Adrenal gland (tissue), 5 donors: ENCODE measurements at regions not wholly inside any gene's neighbourhood (a gene's known extent, or its start where the extent isn't known, plus 50 kb on each side); places are given as distances from the start of the nearest gene placed in this dataset.

Source experiments
- POLR2A ChIP-seq, 2 donors: fragments of 450-650 bp; IDR thresholded peaks; one replicate each; pipeline ENCODE4 v1.6.1; 2017; ENCODE audit warnings: antibody characterized with exemption in 2 of 2, mild to moderate bottlenecking in 2 of 2, moderate library complexity in 1 of 2
- TF ChIP-seq, protein P1 (sequence below), 6 experiments: fragments of 450-650 bp in 4 of 6; fragments of 200-600 bp in 2 of 6; sonication (generic) in 1 of 6; IDR thresholded peaks; 1 replicate in 5 of 6; 2 replicates in 1 of 6; pipeline versions ENCODE4 v1.5.1 to v1.8.0; 2016 to 2021; ENCODE audit warnings: antibody characterized with exemption in 6 of 6, mild to moderate bottlenecking in 2 of 6, moderate library complexity in 1 of 6
- donor health status: DM: no; HTN: no; CAD: no.

GRCh38 chr20:40331249-40331648, 357.8 kb downstream of the MAFB start:
- TF ChIP-seq, protein P1, sequence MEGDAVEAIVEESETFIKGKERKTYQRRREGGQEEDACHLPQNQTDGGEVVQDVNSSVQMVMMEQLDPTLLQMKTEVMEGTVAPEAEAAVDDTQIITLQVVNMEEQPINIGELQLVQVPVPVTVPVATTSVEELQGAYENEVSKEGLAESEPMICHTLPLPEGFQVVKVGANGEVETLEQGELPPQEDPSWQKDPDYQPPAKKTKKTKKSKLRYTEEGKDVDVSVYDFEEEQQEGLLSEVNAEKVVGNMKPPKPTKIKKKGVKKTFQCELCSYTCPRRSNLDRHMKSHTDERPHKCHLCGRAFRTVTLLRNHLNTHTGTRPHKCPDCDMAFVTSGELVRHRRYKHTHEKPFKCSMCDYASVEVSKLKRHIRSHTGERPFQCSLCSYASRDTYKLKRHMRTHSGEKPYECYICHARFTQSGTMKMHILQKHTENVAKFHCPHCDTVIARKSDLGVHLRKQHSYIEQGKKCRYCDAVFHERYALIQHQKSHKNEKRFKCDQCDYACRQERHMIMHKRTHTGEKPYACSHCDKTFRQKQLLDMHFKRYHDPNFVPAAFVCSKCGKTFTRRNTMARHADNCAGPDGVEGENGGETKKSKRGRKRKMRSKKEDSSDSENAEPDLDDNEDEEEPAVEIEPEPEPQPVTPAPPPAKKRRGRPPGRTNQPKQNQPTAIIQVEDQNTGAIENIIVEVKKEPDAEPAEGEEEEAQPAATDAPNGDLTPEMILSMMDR (IDR thresholded peaks at IDR 0.05), result no peak
- TF ChIP-seq POLR2A (IDR thresholded peaks at IDR 0.05), result no peak
